GM12875 (cell line): ENCODE measurements at regions not wholly inside any gene's neighbourhood (a gene's known extent, or its start where the extent isn't known, plus 50 kb on each side); places are given as distances from the start of the nearest gene placed in this dataset.

ENCODE experiments used
- H3K4me3 ChIP-seq: one replicate; pipeline ENCODE4 v1.5.1; 2011; ENCODE audit warnings: low read depth, low read length, control low read depth
- TF ChIP-seq, protein P1 (sequence below): IDR thresholded peaks from 2 replicates; pipeline ENCODE4 v1.5.1; 2011; ENCODE audit warnings: low read depth, mild to moderate bottlenecking, control low read depth, inconsistent platforms, low read length, moderate library complexity, borderline replicate concordance; ENCODE audit not compliant: insufficient read depth

DNA sequence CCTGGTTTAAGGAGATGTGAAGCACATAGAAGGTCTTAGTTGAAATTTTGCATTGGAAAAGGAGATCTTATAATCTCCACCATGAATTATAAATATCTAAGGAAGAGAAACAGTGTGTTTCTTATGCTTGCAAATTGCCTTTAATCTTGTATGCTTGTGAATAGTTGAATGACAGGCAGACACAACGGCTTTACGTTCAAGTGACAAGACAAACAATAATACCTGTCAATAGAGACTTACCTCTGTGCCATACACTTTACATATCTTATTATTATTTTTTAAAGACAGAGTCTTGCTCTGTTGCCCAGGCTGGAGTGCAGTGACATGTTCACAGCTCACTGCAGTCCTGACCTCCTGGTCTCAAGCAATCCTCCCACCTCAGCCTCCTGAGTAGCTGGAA lies 113.7 kb downstream of the QPCT start:
- TF ChIP-seq, protein P1, sequence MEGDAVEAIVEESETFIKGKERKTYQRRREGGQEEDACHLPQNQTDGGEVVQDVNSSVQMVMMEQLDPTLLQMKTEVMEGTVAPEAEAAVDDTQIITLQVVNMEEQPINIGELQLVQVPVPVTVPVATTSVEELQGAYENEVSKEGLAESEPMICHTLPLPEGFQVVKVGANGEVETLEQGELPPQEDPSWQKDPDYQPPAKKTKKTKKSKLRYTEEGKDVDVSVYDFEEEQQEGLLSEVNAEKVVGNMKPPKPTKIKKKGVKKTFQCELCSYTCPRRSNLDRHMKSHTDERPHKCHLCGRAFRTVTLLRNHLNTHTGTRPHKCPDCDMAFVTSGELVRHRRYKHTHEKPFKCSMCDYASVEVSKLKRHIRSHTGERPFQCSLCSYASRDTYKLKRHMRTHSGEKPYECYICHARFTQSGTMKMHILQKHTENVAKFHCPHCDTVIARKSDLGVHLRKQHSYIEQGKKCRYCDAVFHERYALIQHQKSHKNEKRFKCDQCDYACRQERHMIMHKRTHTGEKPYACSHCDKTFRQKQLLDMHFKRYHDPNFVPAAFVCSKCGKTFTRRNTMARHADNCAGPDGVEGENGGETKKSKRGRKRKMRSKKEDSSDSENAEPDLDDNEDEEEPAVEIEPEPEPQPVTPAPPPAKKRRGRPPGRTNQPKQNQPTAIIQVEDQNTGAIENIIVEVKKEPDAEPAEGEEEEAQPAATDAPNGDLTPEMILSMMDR, result no peak
- H3K4me3 ChIP-seq, result no peak overlapping the region

DNA sequence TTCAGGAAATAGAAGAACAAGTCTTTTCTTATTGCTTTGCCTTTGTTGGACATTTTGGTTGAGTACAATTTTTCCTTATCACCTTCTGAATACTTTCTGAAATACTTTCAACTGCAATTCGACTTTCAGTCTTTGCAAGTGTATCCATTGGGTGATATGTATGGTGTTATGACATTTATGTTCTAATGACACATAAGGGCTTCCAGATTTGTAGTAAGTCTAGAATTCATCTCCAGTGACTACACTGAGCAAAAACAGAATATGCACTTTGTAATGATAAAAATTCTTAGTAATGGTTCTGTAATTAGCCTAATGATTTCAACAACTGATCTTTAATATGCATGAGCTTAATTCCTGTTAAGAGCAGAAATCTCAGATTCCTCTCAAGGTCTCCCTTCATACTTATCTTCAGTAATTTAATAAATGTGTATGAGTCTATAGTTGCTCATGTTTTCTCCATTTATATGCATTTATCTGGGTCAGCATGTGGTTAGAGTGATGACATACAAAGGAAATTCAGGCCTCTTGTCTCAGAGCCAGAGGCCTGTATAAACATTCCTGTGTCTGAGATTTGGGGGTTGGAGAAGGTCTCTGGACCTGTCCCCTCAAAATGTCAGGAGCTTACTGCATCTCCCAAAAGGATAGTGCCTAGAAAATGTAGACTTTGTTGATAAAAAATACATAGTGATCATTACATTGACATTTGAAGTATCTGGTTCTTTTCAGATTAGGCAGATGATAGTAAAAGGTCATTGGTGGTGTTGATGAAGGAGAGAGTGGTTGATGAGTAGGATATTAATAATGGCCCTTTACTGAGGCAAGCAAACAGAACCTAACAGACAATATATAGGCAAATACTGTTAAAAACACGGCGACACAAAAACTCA lies 114.9 kb downstream of the QPCT start:
- TF ChIP-seq, protein P1, result no peak
- no peak overlapping the region for H3K4me3 ChIP-seq

DNA sequence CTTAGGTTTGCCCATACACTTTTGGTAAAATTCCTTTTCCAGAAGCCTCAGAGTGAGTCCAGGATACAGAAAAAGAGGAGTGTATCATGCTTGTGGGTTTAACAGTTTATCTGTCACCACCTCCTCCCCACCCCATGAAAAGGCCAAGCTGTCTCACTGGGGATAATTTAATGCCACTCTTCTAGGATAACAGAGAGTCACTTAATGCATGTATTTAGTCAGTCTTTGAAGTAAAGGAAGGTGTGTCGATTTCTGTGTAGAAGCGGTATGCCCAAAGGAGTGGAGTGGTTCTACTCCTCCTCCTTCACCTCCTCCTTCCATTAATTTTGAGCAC lies 116.4 kb downstream of the QPCT start:
- TF ChIP-seq, protein P1, result no peak
- no peak overlapping the region for H3K4me3 ChIP-seq

DNA sequence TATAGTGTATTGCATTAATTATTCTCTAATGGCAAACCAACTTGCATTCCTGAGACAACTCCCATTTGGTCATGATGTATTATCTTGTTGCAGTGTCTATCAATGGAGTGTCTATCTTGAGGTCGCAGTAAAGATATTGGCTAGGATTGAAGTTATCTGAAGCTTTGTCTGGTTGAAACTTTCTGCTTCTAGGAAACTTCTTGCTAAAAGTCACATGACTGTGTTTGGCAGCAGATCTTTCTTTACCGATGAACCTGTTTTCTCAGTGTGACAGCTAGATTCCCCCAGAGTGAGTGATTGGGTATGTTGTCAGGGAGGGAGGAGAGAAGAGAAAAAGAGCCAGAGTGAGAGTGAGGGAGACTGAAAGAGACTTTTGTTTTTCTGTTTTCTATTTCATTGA lies 119.6 kb downstream of the QPCT start:
- H3K4me3 ChIP-seq, result no peak overlapping the region

DNA sequence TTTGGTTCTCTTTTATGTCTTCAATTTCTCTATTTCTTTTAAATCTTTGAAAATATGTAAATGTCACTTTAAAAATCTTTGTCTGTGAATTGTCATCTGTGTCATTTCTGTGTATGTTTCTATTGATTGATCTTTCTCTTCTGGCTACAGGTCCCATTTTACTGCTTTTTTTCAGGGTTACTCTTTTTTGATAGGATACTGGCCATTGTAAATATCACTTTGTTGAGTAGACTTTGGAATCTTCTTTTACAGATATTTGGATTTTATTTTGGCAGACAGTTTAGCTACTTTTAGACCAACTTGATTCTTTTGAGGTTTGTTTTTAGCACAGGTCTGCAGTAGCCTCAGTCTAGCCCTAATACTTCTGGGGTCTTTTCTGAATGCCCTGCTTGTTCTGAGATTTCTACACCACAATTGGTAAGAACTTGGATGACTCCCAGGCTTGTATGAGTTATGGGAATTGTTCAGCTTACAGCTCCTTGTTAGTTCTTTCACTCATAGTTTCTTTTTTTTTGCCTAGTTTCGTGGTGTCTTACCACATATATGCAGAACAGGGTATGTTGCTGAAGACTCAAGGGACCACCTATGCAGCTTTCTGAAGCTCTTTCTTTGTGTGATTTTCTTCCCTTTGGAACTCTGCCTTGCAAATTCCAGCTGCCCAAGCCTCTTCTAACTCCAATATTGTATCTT lies 122.2 kb downstream of the QPCT start:
- TF ChIP-seq, protein P1, result no peak
- no peak overlapping the region for H3K4me3 ChIP-seq

More for the DNA sequence above, 119.6 kb downstream of the QPCT start:
- TF ChIP-seq, protein P1, result no peak

DNA sequence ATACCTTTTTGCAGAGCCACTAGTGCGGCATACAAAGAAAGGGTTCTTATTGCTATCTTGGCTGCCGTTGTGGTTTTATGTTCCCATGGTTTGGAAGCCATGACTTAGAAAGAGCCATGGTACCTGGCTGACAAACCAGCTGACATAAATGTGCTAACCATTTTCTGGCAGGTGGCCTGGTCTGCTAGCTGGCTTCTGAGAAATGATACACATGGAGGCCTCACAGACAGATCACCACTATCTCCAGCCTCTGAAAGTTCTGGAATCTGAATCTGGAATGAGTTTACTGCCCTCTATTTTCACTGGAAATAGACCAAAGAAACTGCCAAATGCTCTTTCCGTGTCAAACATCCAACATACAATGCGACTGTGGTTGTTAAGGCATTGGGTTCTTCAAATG lies 123.7 kb downstream of the QPCT start:
- TF ChIP-seq, protein P1, result no peak
- no peak overlapping the region for H3K4me3 ChIP-seq

DNA sequence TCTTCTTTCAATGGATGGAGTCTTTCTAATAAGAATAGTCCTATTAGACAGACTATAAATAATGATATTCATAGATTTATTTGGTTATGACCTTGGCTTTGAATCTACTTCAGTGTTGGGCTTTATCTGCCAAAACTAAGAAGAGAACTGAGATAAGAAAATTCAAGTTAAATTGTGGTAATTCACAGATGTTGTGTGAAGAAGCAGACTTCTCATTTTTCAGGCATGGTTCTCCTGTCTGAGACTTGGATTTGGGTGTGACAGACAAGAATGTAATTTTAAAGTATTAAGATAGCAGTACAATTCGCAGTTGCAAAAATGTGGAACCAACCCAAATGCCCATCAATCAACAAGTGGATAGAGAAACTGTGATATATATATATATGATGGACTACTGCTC lies 124.7 kb downstream of the QPCT start:
- H3K4me3 ChIP-seq, result no peak overlapping the region
- TF ChIP-seq, protein P1, result no peak
